ENCODE measurements at regions not wholly inside any gene's neighbourhood (a gene's known extent, or its start where the extent isn't known, plus 50 kb on each side); places are given as distances from the start of the nearest gene placed in this dataset.

GRCh38 chr1:245094092-245094491, 60.7 kb upstream of the KIF26B start:
- no peak for TF ChIP-seq CREB5 (CRISPR knock-in tag; IDR thresholded peaks at IDR 0.05; ENCODE audit: low read depth)
- TF ChIP-seq SNAI2 (CRISPR knock-in tag; IDR thresholded peaks at IDR 0.05), result no peak
- no peak for TF ChIP-seq PPARA (CRISPR knock-in tag; IDR thresholded peaks at IDR 0.05; ENCODE audit: borderline replicate concordance)

Data from SK-N-SH treated with all-trans-retinoic acid at 6 μM for 48 hours (cell line).